B cell (primary cell): ENCODE measurements at regions not wholly inside any gene's neighbourhood (a gene's known extent, or its start where the extent isn't known, plus 50 kb on each side); places are given as distances from the start of the nearest gene placed in this dataset.

ENCODE experiments used
- EZH2 ChIP-seq: IDR thresholded peaks from 2 replicates; pipeline ENCODE4 v1.6.1; 2012; ENCODE audit warnings: borderline replicate concordance, low read depth, mild to moderate bottlenecking, moderate library complexity, low read length; ENCODE audit not compliant: insufficient read depth, poor library complexity, severe bottlenecking
- TF ChIP-seq, protein P1 (sequence below): fragments of 200-600 bp; IDR thresholded peaks from one replicate; pipeline ENCODE4 v1.8.0; 2022; ENCODE audit warnings: antibody characterized with exemption, mild to moderate bottlenecking

DNA sequence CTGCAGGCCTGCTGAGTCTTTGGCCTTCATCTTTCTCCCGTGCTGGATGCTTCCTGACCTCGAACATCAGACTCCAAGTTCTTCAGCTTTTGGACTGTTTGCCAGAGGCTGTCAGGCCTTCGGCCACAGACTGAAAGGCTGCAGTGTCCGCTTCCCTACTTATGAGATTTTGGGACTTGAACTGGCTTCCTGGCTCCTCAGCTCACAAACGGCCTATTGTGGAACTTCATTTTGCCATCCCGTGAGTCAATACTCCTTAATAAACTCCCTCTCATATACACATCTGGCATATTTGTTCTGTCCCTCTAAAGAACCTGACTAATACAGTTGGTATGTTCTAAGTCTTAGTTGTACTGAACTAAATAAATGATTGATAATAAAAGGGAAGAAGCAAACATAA lies 702.8 kb upstream of the LINC00305 start:
- TF ChIP-seq, protein P1, sequence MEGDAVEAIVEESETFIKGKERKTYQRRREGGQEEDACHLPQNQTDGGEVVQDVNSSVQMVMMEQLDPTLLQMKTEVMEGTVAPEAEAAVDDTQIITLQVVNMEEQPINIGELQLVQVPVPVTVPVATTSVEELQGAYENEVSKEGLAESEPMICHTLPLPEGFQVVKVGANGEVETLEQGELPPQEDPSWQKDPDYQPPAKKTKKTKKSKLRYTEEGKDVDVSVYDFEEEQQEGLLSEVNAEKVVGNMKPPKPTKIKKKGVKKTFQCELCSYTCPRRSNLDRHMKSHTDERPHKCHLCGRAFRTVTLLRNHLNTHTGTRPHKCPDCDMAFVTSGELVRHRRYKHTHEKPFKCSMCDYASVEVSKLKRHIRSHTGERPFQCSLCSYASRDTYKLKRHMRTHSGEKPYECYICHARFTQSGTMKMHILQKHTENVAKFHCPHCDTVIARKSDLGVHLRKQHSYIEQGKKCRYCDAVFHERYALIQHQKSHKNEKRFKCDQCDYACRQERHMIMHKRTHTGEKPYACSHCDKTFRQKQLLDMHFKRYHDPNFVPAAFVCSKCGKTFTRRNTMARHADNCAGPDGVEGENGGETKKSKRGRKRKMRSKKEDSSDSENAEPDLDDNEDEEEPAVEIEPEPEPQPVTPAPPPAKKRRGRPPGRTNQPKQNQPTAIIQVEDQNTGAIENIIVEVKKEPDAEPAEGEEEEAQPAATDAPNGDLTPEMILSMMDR: no peak
- TF ChIP-seq EZH2: no peak
